ENCODE measurements at regions not wholly inside any gene's neighbourhood (a gene's known extent, or its start where the extent isn't known, plus 50 kb on each side); places are given as distances from the start of the nearest gene placed in this dataset.

DNA sequence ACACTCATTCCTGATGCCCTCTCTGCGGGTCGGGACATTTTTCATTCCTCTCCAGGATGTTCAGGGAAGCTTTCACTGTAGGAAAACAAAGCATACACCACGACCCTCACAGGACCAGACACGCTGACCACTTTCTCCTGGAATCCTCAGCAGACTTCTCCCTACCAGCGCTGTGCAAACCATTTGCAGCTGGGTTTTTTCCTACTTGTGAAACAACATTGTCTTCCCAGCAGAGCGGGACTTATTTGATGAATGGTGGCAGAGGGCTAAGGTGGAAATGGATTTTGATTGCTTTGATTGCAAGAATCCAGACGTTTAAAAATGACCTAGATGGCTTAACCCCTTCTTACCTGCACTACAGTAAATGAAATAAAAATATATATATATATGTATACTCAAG is 265.9 kb downstream of the TBC1D4 start:
- peaks cover 26 to 47% of the 10 kb centered on the region in 2 donors for H3K27me3 Mint-ChIP-seq (ENCODE audit: low read depth in 2 of 2)
- WGBS (ENCODE audit: insufficient coverage): 56% methylated on average over 5 of the region's 7 CpGs
- Histone ChIP-seq H3K27ac (ENCODE audit: low read length) (no peak overlapping the region), H3K36me3 (ENCODE audit: control insufficient read depth, insufficient read depth, low read length) (no peaks in the 10 kb centered on the region), H3K9me3 (ENCODE audit: control insufficient read depth, insufficient read depth, low read length) (no peaks in the 10 kb centered on the region), H3K4me1 (ENCODE audit: control insufficient read depth, insufficient read depth, low read length) (peaks cover 5% of the 10 kb centered on the region), H3K27me3 (ENCODE audit: control insufficient read depth, insufficient read depth, low read length) (peaks cover 3% of the 10 kb centered on the region), H3K4me3 (ENCODE audit: low read length) (no peak overlapping the region)
- TF ChIP-seq, protein P1, sequence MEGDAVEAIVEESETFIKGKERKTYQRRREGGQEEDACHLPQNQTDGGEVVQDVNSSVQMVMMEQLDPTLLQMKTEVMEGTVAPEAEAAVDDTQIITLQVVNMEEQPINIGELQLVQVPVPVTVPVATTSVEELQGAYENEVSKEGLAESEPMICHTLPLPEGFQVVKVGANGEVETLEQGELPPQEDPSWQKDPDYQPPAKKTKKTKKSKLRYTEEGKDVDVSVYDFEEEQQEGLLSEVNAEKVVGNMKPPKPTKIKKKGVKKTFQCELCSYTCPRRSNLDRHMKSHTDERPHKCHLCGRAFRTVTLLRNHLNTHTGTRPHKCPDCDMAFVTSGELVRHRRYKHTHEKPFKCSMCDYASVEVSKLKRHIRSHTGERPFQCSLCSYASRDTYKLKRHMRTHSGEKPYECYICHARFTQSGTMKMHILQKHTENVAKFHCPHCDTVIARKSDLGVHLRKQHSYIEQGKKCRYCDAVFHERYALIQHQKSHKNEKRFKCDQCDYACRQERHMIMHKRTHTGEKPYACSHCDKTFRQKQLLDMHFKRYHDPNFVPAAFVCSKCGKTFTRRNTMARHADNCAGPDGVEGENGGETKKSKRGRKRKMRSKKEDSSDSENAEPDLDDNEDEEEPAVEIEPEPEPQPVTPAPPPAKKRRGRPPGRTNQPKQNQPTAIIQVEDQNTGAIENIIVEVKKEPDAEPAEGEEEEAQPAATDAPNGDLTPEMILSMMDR (IDR thresholded peaks at IDR 0.05): no peak
- H3K27ac Mint-ChIP-seq: no peak overlapping the region
- H3K4me1 Mint-ChIP-seq: peaks cover 7% of the 10 kb centered on the region in 2 donors
- no peak for DNase-seq
- intact Hi-C loops (cut with micrococcal nuclease): loop anchor here (5.0 kb wide), 2 partner anchors 534 to 1379 kb away; no protein-coding TSS in a partner anchor
- no peak for ATAC-seq
- no peak overlapping the region for H3K4me3 Mint-ChIP-seq
- no peaks in the 10 kb centered on the region for H3K36me3 Mint-ChIP-seq
- H3K9me3 Mint-ChIP-seq: no peaks in the 10 kb centered on the region

- no peaks in the 10 kb centered on the region for H3K9me3 ChIP-seq (ENCODE audit: control insufficient read depth, insufficient read depth, low read length)
- H3K36me3 Mint-ChIP-seq: no peaks in the 10 kb centered on the region
- TF ChIP-seq, protein P1 (IDR thresholded peaks at IDR 0.05): no peak
- ATAC-seq: no peak
- intact Hi-C loops (cut with micrococcal nuclease): loop anchor here (5.0 kb wide), 2 partner anchors 533 to 1378 kb away; no protein-coding TSS in a partner anchor
- no peak overlapping the region for H3K4me3 Mint-ChIP-seq
- H3K4me1 Mint-ChIP-seq: peaks cover 5 to 6% of the 10 kb centered on the region in 2 donors
- peaks cover 3% of the 10 kb centered on the region for H3K27me3 ChIP-seq (ENCODE audit: control insufficient read depth, insufficient read depth, low read length)
- peaks cover 30 to 50% of the 10 kb centered on the region in 2 donors for H3K27me3 Mint-ChIP-seq (ENCODE audit: low read depth in 2 of 2)
- no peak overlapping the region for H3K27ac Mint-ChIP-seq
- peaks cover 5% of the 10 kb centered on the region for H3K4me1 ChIP-seq (ENCODE audit: control insufficient read depth, insufficient read depth, low read length)
- DNase-seq: no peak
- H3K4me3 ChIP-seq (ENCODE audit: low read length): no peak overlapping the region
- H3K27ac ChIP-seq (ENCODE audit: low read length): no peak overlapping the region
- no peaks in the 10 kb centered on the region for H3K36me3 ChIP-seq (ENCODE audit: control insufficient read depth, insufficient read depth, low read length)
- no peaks in the 10 kb centered on the region for H3K9me3 Mint-ChIP-seq
- WGBS (ENCODE audit: insufficient coverage): 80% methylated on average over 1 of the region's 2 CpGs
Measured at GRCh38 chr13:75214846-75215245, 267.1 kb downstream of the TBC1D4 start.

DNA sequence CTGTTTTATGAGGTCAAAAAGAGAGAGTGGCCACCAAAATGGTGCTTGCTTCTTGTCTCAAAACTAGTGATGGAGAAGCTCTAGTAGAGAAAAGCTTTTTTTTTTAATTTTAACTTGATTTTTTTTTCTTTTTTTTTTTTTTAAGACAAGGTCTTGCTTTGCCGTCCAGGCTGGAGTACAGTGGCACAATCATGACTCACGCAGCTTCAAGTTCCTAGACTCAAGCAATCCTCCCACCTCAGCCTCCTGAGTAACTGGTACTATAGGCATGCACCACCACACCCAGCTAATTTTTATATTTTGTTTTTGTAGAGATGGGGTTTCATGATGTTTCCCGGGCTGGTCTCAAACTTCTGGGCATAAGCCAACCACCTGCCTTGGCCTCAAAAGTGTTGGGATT is 279.0 kb downstream of the TBC1D4 start:
- Mint-ChIP-seq H3K27me3 (ENCODE audit: low read depth in 2 of 2) (peaks cover 15 to 16% of the 10 kb centered on the region in 2 donors), H3K9me3 (peaks cover 3% of the 10 kb centered on the region in 2 donors), H3K4me1 (no peaks in the 10 kb centered on the region), H3K36me3 (no peaks in the 10 kb centered on the region), H3K4me3 (no peak overlapping the region), H3K27ac (no peak overlapping the region)
- no peaks in the 10 kb centered on the region for H3K4me1 ChIP-seq (ENCODE audit: control insufficient read depth, insufficient read depth, low read length)
- DNase-seq (no peak), ATAC-seq (no peak)
- no peaks in the 10 kb centered on the region for H3K36me3 ChIP-seq (ENCODE audit: control insufficient read depth, insufficient read depth, low read length)
- TF ChIP-seq, protein P1 (IDR thresholded peaks at IDR 0.05): no peak
- WGBS (ENCODE audit: insufficient coverage): 98% methylated on average over 3 of the region's 3 CpGs
- H3K9me3 ChIP-seq (ENCODE audit: control insufficient read depth, insufficient read depth, low read length): no peaks in the 10 kb centered on the region
- H3K27me3 ChIP-seq (ENCODE audit: control insufficient read depth, insufficient read depth, low read length): no peaks in the 10 kb centered on the region
- H3K4me3 ChIP-seq (ENCODE audit: low read length): no peak overlapping the region
- intact Hi-C loops (cut with micrococcal nuclease): no loop called here
- H3K27ac ChIP-seq (ENCODE audit: low read length): no peak overlapping the region

DNA sequence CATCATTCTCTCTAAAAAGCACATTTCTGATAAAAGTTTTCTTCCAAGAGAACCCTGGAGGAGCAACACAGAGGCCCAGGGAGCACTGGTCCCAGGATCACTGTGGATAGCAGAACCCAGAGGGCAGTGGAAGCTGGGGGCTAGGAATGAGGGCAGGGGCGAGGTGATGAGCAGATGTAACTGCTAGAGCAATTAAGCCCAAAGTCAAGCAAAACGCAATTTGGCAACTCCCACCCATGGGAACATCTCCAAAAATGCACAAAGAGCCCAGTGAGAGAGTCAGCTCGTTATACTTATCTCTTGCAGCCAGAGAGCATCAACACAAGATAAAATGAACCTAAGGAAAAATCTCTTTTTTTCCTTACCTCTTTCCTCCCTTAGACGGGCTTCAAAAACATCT is 284.2 kb downstream of the TBC1D4 start:
- DNase-seq: no peak
- no peaks in the 10 kb centered on the region for H3K4me1 ChIP-seq (ENCODE audit: control insufficient read depth, insufficient read depth, low read length)
- H3K27ac Mint-ChIP-seq: no peak overlapping the region
- H3K36me3 ChIP-seq (ENCODE audit: control insufficient read depth, insufficient read depth, low read length): no peaks in the 10 kb centered on the region
- no peaks in the 10 kb centered on the region for H3K9me3 ChIP-seq (ENCODE audit: control insufficient read depth, insufficient read depth, low read length)
- H3K4me3 ChIP-seq (ENCODE audit: low read length): no peak overlapping the region
- H3K4me1 Mint-ChIP-seq: no peaks in the 10 kb centered on the region
- H3K27me3 ChIP-seq (ENCODE audit: control insufficient read depth, insufficient read depth, low read length): peaks cover 7% of the 10 kb centered on the region
- no peaks in the 10 kb centered on the region for H3K9me3 Mint-ChIP-seq
- ATAC-seq: no peak
- H3K4me3 Mint-ChIP-seq: no peak overlapping the region
- peaks cover 11 to 34% of the 10 kb centered on the region in 2 donors for H3K27me3 Mint-ChIP-seq (ENCODE audit: low read depth in 2 of 2)
- WGBS (ENCODE audit: insufficient coverage): 53% methylated on average over 4 of the region's 4 CpGs
- H3K36me3 Mint-ChIP-seq: no peaks in the 10 kb centered on the region
- H3K27ac ChIP-seq (ENCODE audit: low read length): no peak overlapping the region
- intact Hi-C loops (cut with micrococcal nuclease): no loop called here
- TF ChIP-seq, protein P1 (IDR thresholded peaks at IDR 0.05): no peak
